Stimulated activated naive CD8-positive, alpha-beta T cell treated with anti-CD3 and anti-CD28 coated beads, Interleukin-15, Interleukin-2, amounts not matched to agents 100 U/mL and 50 U/mL, for 24 hours (primary cell): ENCODE measurements at regions not wholly inside any gene's neighbourhood (a gene's known extent, or its start where the extent isn't known, plus 50 kb on each side); places are given as distances from the start of the nearest gene placed in this dataset.

Experiments
- ATAC-seq: fragments of 150-1000 bp; cut with Tn5 transposase; one replicate; pipeline ENCODE4 v1.10.0; 2021
- DNase-seq: peaks from one replicate; pipeline ENCODE4 v3.0.0; 2021

GRCh38 chr2:41598161-41598894 is 449.5 kb upstream of the PKDCC start:
- DNase-seq: no peak

DNA sequence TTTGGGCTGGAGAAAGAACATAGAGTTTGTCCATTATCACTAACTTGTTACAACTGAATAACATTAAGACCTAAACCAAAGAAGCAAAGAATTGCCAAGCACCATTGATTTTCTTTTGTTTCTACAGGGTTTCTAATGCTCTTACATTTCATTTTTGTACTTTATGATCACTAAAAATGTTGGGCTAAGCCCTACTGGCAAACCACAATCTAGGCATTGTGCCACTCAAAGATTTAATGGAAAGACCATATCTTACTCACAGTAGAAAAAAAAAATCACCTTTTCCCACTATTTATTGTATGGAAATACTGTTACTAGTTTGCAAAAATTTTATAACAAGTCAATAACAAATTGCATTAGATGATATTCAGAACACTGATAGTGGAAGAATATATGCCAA is 447.4 kb upstream of the PKDCC start:
- ATAC-seq (no peak), DNase-seq (no peak)

More at GRCh38 chr2:41598161-41598894, 449.5 kb upstream of the PKDCC start:
- no peak for ATAC-seq

DNA sequence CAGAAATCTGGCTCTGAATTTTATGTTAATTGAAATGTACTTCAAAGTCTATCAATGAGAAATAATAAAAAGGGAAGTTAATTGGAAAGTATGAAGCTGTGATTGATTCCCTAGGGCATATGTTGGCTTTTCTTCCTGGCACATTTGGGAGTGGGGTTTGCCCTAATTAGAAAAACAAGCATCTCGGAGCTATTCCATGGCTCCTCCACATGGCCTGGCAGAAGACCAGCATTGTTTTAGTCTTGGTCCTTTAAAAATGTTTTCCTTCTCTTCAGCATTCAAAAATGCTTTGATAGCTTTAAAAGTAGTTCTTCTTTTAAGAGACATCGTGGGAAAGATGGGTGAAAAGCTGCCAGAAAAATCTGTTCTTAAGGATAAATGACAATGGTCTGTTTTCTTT is 445.5 kb upstream of the PKDCC start:
- DNase-seq: no peak
- ATAC-seq: no peak

DNA sequence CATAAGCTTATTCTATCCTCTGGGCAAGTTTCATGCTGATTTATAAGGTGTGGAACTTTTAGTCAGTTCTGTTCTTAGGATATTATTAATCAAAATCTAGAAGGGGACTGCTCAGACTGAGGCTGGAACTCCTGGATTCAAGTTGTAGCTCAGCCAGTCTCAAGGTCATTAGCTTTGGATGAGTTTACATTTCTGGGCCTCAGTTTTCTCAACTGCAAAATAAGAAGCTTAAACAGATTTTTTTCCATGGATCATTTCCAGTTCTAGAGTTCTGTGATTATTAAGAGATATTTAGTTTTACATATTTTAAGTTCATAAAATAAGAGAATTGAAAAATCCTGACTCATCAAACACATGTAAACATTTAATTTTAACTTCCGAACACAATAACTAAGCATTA is 442.5 kb upstream of the PKDCC start:
- DNase-seq: no peak
- no peak for ATAC-seq

- no peak for DNase-seq
- ATAC-seq: no peak
Measured at GRCh38 chr2:41605914-41606313, 441.9 kb upstream of the PKDCC start.

GRCh38 chr2:41610501-41611190 is 437.2 kb upstream of the PKDCC start:
- ATAC-seq (no peak), DNase-seq (no peak)

- ATAC-seq (no peak), DNase-seq (no peak)
Measured at GRCh38 chr2:41618754-41619153, 429.1 kb upstream of the PKDCC start.

DNA sequence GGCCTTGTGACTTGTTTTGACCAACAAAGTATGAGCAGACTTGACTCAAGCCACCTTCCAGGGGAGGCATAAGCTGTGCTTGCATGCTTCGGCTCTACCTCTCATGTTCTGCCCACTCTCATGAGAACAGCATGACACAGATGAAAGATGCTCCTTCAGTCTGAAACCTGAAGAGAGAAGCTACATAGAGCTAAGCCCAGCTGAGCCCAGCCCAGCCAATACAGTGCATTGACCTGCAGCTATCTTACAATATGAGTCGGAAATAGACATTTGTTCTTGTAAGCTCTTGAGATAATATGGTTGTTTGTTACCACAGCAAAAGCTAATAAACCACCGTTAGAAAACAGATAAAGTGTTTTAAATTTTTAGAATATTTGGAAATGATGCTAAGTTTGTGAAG is 426.7 kb upstream of the PKDCC start:
- ATAC-seq: no peak
- no peak for DNase-seq

GRCh38 chr2:41621563-41621962 is 426.3 kb upstream of the PKDCC start:
- DNase-seq: no peak
- no peak for ATAC-seq

GRCh38 chr2:41622301-41622700 is 425.5 kb upstream of the PKDCC start:
- no peak for DNase-seq
- no peak for ATAC-seq

DNA sequence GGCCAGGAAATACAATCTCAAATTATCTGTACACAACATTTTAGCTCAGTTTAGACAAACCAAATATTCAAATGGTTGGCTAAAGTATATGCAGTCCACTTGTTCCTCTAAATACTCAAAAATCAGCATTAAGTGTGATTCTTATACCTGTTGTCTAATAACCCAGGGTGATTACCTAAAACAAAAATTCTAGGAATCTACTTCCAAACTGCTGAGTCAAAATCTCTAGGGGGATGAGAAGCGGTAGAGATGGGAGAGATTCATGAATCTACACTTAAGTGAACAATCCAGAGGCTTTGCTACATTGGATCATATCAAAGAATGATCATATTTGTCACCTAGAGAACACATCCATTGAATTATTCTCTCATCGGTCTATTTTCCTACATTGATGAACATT is 420.9 kb upstream of the PKDCC start:
- DNase-seq (no peak), ATAC-seq (no peak)

GRCh38 chr2:41634686-41635085 is 413.1 kb upstream of the PKDCC start:
- no peak for DNase-seq
- ATAC-seq: no peak

GRCh38 chr2:41644936-41645335 is 402.9 kb upstream of the PKDCC start:
- no peak for DNase-seq
- ATAC-seq: no peak

DNA sequence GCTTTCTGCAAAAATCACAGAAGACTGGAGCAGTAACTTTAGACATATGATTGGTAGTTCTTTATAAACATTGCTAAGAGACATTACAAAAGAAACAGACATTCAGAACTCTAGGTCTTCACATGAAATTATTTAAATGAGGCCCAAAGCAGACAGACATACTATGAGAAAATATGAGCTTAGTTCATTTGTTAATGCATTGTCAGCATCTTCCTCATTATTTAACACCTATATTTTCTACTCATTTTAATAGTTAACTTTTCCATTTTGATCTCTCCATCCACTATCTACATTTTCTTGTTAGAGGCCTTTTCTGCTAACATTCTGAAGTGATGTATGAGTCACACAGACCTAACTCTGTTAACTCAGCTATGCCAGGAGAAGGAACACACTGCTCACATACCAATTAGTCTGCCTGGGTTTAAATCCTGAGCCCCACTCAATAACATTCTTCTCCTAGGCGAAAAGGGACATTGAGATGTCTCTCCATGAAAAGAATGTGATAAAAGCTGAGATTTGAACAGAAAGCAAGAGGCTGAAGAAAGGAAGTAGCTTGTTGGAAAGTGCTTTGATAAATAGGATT is 400.3 kb upstream of the PKDCC start:
- ATAC-seq (no peak), DNase-seq (no peak)

DNA sequence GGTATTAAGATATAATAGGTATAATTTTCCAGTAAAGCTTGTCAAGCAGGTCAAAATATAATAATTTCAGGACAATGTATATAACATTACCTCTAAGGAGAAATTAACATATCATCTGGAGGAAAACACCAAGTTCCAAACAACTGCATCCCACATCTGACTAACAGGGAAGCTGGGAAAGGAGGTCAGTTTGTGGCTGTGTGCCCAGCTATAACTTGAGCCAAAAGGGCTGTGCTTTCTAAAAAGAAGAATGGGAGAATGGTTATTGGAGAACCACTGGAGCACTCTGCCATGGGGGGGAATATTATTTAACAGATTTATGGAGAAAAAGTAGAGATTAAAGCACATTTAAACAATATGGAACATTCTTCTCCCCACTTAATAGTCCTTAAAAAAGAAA is 390.6 kb upstream of the PKDCC start:
- DNase-seq (no peak), ATAC-seq (no peak)

DNA sequence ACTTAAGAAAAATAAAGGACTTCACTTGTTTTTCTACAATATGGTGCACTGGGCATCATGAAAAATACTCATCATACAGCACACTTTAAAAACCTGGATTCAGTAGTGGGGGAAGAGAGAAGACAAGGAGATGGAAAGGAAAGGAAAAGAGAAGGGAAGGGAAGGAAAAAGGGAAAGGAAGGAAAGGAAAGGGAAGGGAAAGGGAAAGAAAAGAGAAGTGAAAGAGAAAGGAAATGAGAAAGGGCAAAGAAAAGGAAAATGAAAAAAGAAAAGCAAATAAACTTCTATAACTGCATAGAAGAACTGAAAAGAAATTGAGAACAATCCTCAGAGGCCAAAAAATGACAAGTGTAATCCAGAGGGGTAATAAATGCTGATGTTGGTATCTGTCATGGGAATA is 388.1 kb upstream of the PKDCC start:
- ATAC-seq: no peak
- no peak for DNase-seq

DNA sequence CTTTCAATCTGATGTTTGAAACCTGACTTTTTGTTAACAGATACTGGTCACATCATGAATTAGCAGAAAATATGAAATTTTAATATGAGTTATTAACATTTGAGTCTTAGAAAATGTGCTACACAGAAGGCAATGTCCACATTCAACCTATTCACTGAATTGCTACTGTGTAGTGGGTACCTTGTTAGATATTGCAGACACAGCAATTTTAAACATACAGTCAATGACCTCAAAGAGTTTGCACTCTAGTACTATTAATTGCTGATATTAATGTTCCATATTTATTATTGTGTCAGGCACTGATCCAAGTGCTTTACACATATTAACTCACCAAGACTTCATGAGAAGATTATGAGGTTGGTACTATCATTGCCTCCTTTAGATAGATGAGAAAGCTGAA is 385.4 kb upstream of the PKDCC start:
- ATAC-seq: no peak
- DNase-seq: no peak

- ATAC-seq (no peak), DNase-seq (no peak)
Measured at GRCh38 chr2:41663056-41663455, 384.8 kb upstream of the PKDCC start.

DNA sequence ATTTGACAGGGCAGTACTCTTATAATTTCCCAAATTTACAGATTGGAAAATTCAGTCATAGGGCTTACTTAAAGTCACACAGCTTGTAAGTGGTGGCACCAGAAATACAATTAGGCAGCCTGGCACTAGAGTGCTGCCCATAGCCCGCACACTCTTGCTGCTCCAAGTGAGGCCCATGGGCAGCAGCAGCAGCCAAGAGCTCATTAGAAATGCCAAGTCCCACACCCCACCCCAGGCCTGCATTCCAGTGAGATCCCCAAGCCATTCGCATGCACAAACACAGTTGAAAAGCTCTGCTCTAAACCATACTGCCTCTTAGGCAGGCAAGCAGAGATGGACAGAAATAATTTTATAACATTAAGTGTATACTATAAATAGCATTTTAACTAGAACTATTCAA is 379.3 kb upstream of the PKDCC start:
- no peak for DNase-seq
- ATAC-seq: no peak

DNA sequence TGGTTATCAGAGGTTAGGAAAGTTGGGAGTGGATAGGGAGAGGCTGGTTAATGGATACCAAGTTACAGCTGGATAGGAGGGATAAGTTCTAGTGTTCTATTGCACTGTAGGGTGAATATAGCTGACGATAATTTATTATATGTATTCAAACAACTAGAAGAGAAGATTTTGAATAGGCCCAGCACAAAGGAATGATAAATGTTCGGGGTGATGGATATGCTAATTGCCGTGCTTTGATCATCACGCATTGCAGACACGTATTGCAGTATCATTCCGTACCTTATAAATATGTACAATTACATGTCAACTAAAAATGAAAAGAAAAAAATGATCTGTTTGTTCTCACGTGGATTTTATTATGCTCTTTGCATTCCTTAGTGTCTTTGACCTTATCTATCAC is 369.2 kb upstream of the PKDCC start:
- no peak for ATAC-seq
- DNase-seq: no peak

DNA sequence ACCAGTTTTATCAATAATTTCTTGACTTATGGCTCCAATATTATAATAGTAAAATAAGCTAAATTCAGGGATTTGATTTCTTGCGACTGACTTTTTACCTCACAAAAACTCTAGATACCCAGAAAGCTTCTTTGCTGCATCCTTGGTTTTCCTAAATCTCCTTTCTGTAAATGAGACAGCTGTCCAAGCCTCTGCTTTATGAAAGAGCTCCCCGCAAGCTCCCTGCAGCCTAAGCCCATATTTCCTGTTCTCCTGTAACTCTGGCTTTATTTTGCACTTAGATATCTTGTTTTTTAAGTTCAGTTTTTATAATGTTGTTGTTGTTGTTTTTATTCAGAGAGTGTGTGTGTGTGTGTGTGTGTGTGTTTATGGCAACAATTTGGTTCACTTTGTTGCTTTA is 361.7 kb upstream of the PKDCC start:
- ATAC-seq (no peak), DNase-seq (no peak)

DNA sequence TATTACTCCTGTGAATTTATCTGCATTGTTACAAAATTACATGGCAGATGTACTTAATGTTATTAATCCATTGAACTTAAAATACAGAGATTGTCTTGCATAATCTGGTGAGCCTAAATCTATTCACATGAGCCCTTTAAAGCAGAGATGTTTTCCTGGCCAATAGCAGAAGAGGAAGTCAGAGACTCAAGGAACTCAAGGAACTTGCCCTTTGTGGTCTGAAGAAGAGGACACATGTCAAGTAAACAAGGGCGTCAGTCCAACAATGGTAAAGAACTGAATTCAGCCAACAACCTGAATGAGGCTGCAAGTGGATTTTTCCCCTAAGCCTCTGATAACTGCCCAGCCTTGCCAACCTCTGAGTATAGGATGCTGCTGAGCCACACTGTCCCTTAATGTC is 356.3 kb upstream of the PKDCC start:
- DNase-seq (no peak), ATAC-seq (no peak)

- DNase-seq (no peak), ATAC-seq (no peak)
Measured at GRCh38 chr2:41694536-41695049, 353.2 kb upstream of the PKDCC start.
